Aorta (tissue), 5 donors: ENCODE measurements at regions not wholly inside any gene's neighbourhood (a gene's known extent, or its start where the extent isn't known, plus 50 kb on each side); places are given as distances from the start of the nearest gene placed in this dataset.

Experiments
- ATAC-seq: fragments of 200-7000 bp; cut with Tn5 transposase; one replicate; pipeline ENCODE4 v1.9.1; 2022; ENCODE audit warnings: moderate library complexity; ENCODE audit not compliant: low FRiP score
- DNase-seq, 2 donors: peaks; one replicate each; pipeline ENCODE4 v3.0.0-alpha.2; 2020
- H3K27ac ChIP-seq, 2 donors: one replicate each; pipeline ENCODE4 v1.5.1; 2013; ENCODE audit warnings: low read length in 2 of 2, mild to moderate bottlenecking in 2 of 2, moderate library complexity in 2 of 2, control low read depth in 1 of 2, inconsistent platforms in 1 of 2, low read depth in 1 of 2
- H3K27me3 ChIP-seq, 2 donors: one replicate each; pipeline ENCODE4 v1.6.1; 2013; ENCODE audit warnings: control low read depth in 1 of 2, low read length in 1 of 2, mild to moderate bottlenecking in 1 of 2, moderate library complexity in 1 of 2; ENCODE audit not compliant: insufficient read depth in 2 of 2, control insufficient read depth in 1 of 2
- H3K36me3 ChIP-seq, 2 donors: one replicate each; pipeline ENCODE4 v1.6.1; 2013; ENCODE audit warnings: control low read depth in 1 of 2, low read length in 1 of 2, mild to moderate bottlenecking in 1 of 2; ENCODE audit not compliant: insufficient read depth in 2 of 2, control insufficient read depth in 1 of 2
- H3K4me1 ChIP-seq, 2 donors: one replicate each; pipeline ENCODE4 v1.6.1; 2013; ENCODE audit warnings: low read length in 2 of 2, control low read depth in 1 of 2, mild to moderate bottlenecking in 1 of 2, moderate library complexity in 1 of 2; ENCODE audit not compliant: insufficient read depth in 2 of 2, control insufficient read depth in 1 of 2
- H3K4me3 ChIP-seq, 2 donors: one replicate each; pipeline ENCODE4 v1.5.1; 2013; ENCODE audit warnings: low read length in 2 of 2, control low read depth in 1 of 2, mild to moderate bottlenecking in 1 of 2
- H3K9me3 ChIP-seq: one replicate; pipeline ENCODE4 v1.6.1; 2013; ENCODE audit warnings: mild to moderate bottlenecking, low read length; ENCODE audit not compliant: control insufficient read depth
- WGBS, 2 donors: extraction: QIAGEN DNeasy Blood & Tissue Kit; methylation state at CpG; one replicate each; pipeline ENCODE4 v1.1.7; 2013; 5-methylcytosine and 5-hydroxymethylcytosine counted together
- intact Hi-C, 2 donors: fragments of 100-400 bp; cut with DNase I; formaldehyde crosslinking; loops; one replicate each; pipeline versions ENCODE4 v1.14.2 to v1.15.0; 2022
- donor health status: healthy with polysubstance abuse.
- donor health status: Bipolar disorder and iron deficiency.
- donor health status: DM: no; HTN: no; CAD: no.
- donor health status: DM: no; HTN: no; CAD: no.
- donor health status: DM: yes; HTN: yes; CAD: no.

DNA sequence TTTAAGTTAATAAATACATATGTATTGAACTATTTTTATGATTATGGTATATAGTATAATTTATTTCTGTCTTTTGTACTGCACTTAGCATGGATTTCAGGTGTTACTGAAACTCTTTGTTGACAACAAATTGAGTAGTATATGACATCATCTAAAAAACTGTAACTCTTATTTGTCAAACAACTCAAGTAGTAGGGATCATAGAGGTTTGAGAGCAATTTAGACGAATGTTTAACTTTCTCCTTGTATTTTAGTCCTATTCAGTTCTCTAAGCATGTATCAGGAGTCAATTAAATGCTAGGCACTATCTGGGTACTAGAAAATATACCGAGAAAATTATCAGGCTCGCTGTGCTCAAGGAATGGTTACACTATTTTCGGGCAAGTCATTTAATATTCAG is 595.2 kb downstream of the METTL15 start:
- intact Hi-C loops, result no loop called here
- Histone ChIP-seq H3K9me3 (no peaks in the 10 kb centered on the region), H3K36me3 (no peaks in the 10 kb centered on the region), H3K4me1 (peaks cover 0 to under 1% of the 10 kb centered on the region in 2 donors), H3K4me3 (no peak overlapping the region), H3K27me3 (no peaks in the 10 kb centered on the region), H3K27ac (no peak overlapping the region)
- ATAC-seq (no peak), DNase-seq (no peak)
- WGBS, 2 donors, result 92% methylated on average over 4 of the region's 4 CpGs

DNA sequence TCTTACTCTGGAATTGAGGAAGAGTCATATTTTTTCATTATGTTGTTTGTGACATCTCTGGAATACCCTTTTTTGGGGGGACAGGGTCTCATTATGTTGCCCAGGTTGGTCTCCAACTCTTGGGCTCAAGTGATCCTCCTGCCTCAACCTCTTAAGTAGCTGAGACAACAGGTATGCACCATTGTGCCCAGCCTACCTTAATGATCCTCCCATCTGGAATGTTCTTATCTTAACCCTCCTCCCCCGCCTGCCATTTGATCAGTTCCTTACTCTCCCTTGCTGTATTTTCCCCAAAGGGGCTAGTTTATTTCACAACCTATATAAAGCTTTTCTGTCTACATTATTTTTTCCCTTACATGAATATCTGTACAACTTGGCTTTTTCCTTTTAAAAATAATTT is 594.7 kb downstream of the METTL15 start:
- 88 to 95% methylated on average over 1 of the region's 1 CpG for WGBS, 2 donors
- peaks cover 0 to 1% of the 10 kb centered on the region in 2 donors for H3K4me1 ChIP-seq
- intact Hi-C loops, result no loop called here
- no peaks in the 10 kb centered on the region for H3K27me3 ChIP-seq
- DNase-seq, result no peak
- no peaks in the 10 kb centered on the region for H3K9me3 ChIP-seq
- no peak overlapping the region for H3K4me3 ChIP-seq
- no peaks in the 10 kb centered on the region for H3K36me3 ChIP-seq
- no peak overlapping the region for H3K27ac ChIP-seq
- no peak for ATAC-seq

- ATAC-seq (no peak), DNase-seq (no peak)
- Histone ChIP-seq H3K4me3 (no peak overlapping the region), H3K9me3 (no peaks in the 10 kb centered on the region), H3K27me3 (no peaks in the 10 kb centered on the region), H3K4me1 (peaks cover 0 to 1% of the 10 kb centered on the region in 2 donors), H3K27ac (no peak overlapping the region), H3K36me3 (no peaks in the 10 kb centered on the region)
- WGBS, 2 donors, result 91 to 96% methylated on average over 1 of the region's 1 CpG
- intact Hi-C loops, result no loop called here
Observed at GRCh38 chr11:28702450-28702790, 594.2 kb downstream of the METTL15 start.

- WGBS, 2 donors, result 63 to 65% methylated on average over 5 of the region's 5 CpGs
- H3K9me3 ChIP-seq, result no peaks in the 10 kb centered on the region
- no peaks in the 10 kb centered on the region for H3K36me3 ChIP-seq
- no peaks in the 10 kb centered on the region for H3K27me3 ChIP-seq
- no peak for ATAC-seq
- H3K4me1 ChIP-seq, result peaks cover 0 to 1% of the 10 kb centered on the region in 2 donors
- no peak overlapping the region for H3K27ac ChIP-seq
- DNase-seq, result no peak
- no peak overlapping the region for H3K4me3 ChIP-seq
- intact Hi-C loops, result no loop called here
Observed at GRCh38 chr11:28701760-28702449, 593.7 kb downstream of the METTL15 start.

- H3K27me3 ChIP-seq, result no peaks in the 10 kb centered on the region
- no peak overlapping the region for H3K27ac ChIP-seq
- no peaks in the 10 kb centered on the region for H3K9me3 ChIP-seq
- H3K4me3 ChIP-seq, result no peak overlapping the region
- intact Hi-C loops, result loop anchor here (5.0 to 10.0 kb wide), 4 partner anchors 625 to 1002 kb away; partner anchors contain the start of gene BDNF (in 1 of the 2)
- no peak for DNase-seq
- H3K4me1 ChIP-seq, result peaks cover 0 to 1% of the 10 kb centered on the region in 2 donors
- ATAC-seq, result no peak
- H3K36me3 ChIP-seq, result no peaks in the 10 kb centered on the region
Observed at GRCh38 chr11:28699701-28700100, 591.5 kb downstream of the METTL15 start.

GRCh38 chr11:28697920-28698827 is 590.0 kb downstream of the METTL15 start:
- Histone ChIP-seq H3K27me3 (no peaks in the 10 kb centered on the region), H3K9me3 (no peaks in the 10 kb centered on the region), H3K4me1 (peaks cover 0 to 1% of the 10 kb centered on the region in 2 donors), H3K4me3 (no peak overlapping the region), H3K27ac (no peak overlapping the region), H3K36me3 (no peaks in the 10 kb centered on the region)
- ATAC-seq, result no peak
- DNase-seq, result peak; percentile 59 to 85
- intact Hi-C loops, result loop anchor here (5.0 to 10.0 kb wide), 4 partner anchors 627 to 1001 kb away; partner anchors contain the start of gene BDNF (in 1 of the 2)
- WGBS, 2 donors, result 72 to 74% methylated on average over 5 of the region's 5 CpGs

DNA sequence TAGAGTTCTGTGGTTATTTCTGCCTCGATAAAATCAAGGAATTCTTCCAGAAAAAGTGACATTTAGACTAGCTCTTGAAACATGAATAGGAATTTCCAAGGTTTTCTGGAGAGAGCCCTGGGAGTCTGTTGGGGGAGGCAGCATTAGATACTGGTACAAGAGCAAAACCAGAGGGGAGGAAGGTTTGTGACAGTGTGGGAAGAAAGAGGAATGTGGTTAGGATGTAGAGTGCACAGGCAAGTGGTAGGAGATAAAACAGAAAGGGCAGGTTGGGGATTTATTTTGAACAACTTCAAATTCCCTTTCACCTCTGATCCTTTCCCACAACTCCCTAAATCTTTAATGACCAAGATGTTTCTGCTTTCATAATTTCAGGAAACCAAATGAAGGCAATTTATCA is 588.4 kb downstream of the METTL15 start:
- no peak overlapping the region for H3K4me3 ChIP-seq
- peaks cover 0 to 1% of the 10 kb centered on the region in 2 donors for H3K4me1 ChIP-seq
- no peaks in the 10 kb centered on the region for H3K36me3 ChIP-seq
- H3K27ac ChIP-seq, result no peak overlapping the region
- 4 to 8% methylated on average over 1 of the region's 1 CpG for WGBS, 2 donors
- H3K9me3 ChIP-seq, result no peaks in the 10 kb centered on the region
- DNase-seq (no peak), ATAC-seq (no peak)
- intact Hi-C loops, result loop anchor here (5.0 to 10.0 kb wide), 4 partner anchors 628 to 999 kb away; partner anchors contain the start of gene BDNF (in 1 of the 2)
- no peaks in the 10 kb centered on the region for H3K27me3 ChIP-seq

GRCh38 chr11:28690746-28691145 is 582.6 kb downstream of the METTL15 start:
- H3K27me3 ChIP-seq, result no peaks in the 10 kb centered on the region

More at GRCh38 chr11:28690746-28691145, 582.6 kb downstream of the METTL15 start:
- H3K27ac ChIP-seq, result no peak overlapping the region
- H3K9me3 ChIP-seq, result no peaks in the 10 kb centered on the region
- WGBS, 2 donors, result 72 to 80% methylated on average over 2 of the region's 2 CpGs
- H3K36me3 ChIP-seq, result no peaks in the 10 kb centered on the region
- H3K4me1 ChIP-seq, result no peaks in the 10 kb centered on the region
- no peak overlapping the region for H3K4me3 ChIP-seq
- ATAC-seq, result no peak
- DNase-seq, result no peak
- intact Hi-C loops, result loop anchor here (10.0 kb wide), 3 partner anchors 634 to 986 kb away; partner anchors contain the start of gene BDNF (in 1 of the 2)
